Hepatocyte (in vitro differentiated cells): ENCODE measurements at regions not wholly inside any gene's neighbourhood (a gene's known extent, or its start where the extent isn't known, plus 50 kb on each side); places are given as distances from the start of the nearest gene placed in this dataset.

ENCODE experiments used
- DNase-seq: peaks from one replicate; pipeline ENCODE4 v3.0.0-alpha.2; 2016; ENCODE audit warnings: low spot score
- H2AFZ ChIP-seq: fragments of 200-600 bp; sonication (generic); 2 replicates; pipeline ENCODE4 v1.6.0; 2016; ENCODE audit warnings: antibody characterized with exemption, mild to moderate bottlenecking
- H3K27ac ChIP-seq: fragments of 200-600 bp; sonication (generic); 2 replicates; pipeline ENCODE4 v1.5.1; 2016; ENCODE audit warnings: mild to moderate bottlenecking
- H3K27me3 ChIP-seq: fragments of 200-600 bp; sonication (generic); 2 replicates; pipeline ENCODE4 v1.6.1; 2016
- H3K36me3 ChIP-seq: fragments of 200-600 bp; sonication (generic); replicated peaks from 2 replicates; pipeline ENCODE4 v1.5.1; 2016; ENCODE audit warnings: low read depth; ENCODE audit not compliant: insufficient read depth
- H3K4me1 ChIP-seq: fragments of 200-600 bp; sonication (generic); 2 replicates; pipeline ENCODE4 v1.5.1; 2016; ENCODE audit warnings: mild to moderate bottlenecking, moderate library complexity; ENCODE audit not compliant: insufficient read depth
- H3K4me2 ChIP-seq: fragments of 200-600 bp; sonication (generic); 2 replicates; pipeline ENCODE4 v1.6.0; 2016
- H3K4me3 ChIP-seq: fragments of 200-600 bp; sonication (generic); 2 replicates; pipeline ENCODE4 v1.5.1; 2016; ENCODE audit warnings: mild to moderate bottlenecking
- H3K79me2 ChIP-seq: fragments of 200-600 bp; sonication (generic); 2 replicates; pipeline ENCODE4 v1.6.0; 2017; ENCODE audit warnings: mild to moderate bottlenecking
- H3K9me2 ChIP-seq: fragments of 200-600 bp; sonication (generic); replicated peaks from 2 replicates; pipeline ENCODE4 v1.6.0; 2017; ENCODE audit warnings: mild to moderate bottlenecking; ENCODE audit not compliant: insufficient read depth
- H3K9me3 ChIP-seq: fragments of 200-600 bp; sonication (generic); 2 replicates; pipeline ENCODE4 v1.5.1; 2016; ENCODE audit warnings: low read depth, mild to moderate bottlenecking
- H4K20me1 ChIP-seq: fragments of 200-600 bp; sonication (generic); 2 replicates; pipeline ENCODE4 v1.6.0; 2016; ENCODE audit warnings: mild to moderate bottlenecking; ENCODE audit not compliant: insufficient read depth, poor library complexity, severe bottlenecking
- CTCF ChIP-seq: fragments of 200-600 bp; sonication (generic); IDR thresholded peaks from 2 replicates; pipeline ENCODE4 v1.5.1; 2016; ENCODE audit warnings: antibody characterized with exemption, mild to moderate bottlenecking; ENCODE audit not compliant: poor library complexity
- EZH2 ChIP-seq: fragments of 200-600 bp; sonication (generic); IDR thresholded peaks from 2 replicates; pipeline ENCODE4 v1.6.1; 2016; ENCODE audit warnings: antibody characterized with exemption, mild to moderate bottlenecking, borderline replicate concordance
- EZH2phosphoT487 ChIP-seq: fragments of 200-600 bp; sonication (generic); IDR thresholded peaks from one replicate; pipeline ENCODE4 v1.6.1; 2018; ENCODE audit warnings: antibody characterized with exemption, mild to moderate bottlenecking, low read depth, moderate library complexity; ENCODE audit not compliant: unreplicated experiment, severe bottlenecking
- WGBS: methylation state at CpG from one replicate; pipeline ENCODE4 v1.1.6; 2016; ENCODE audit warnings: low lambda C conversion rate; ENCODE audit errors: missing lambda C conversion rate; 5-methylcytosine and 5-hydroxymethylcytosine counted together

GRCh38 chr2:22795287-22795866 lies 589.6 kb upstream of the KLHL29 start:
- no peak overlapping the region for H3K4me2 ChIP-seq
- no peaks in the 10 kb centered on the region for H3K9me2 ChIP-seq
- H3K27ac ChIP-seq = no peak overlapping the region
- no peaks in the 10 kb centered on the region for H3K9me3 ChIP-seq
- no peak overlapping the region for H3K4me3 ChIP-seq
- H3K79me2 ChIP-seq = no peaks in the 10 kb centered on the region
- DNase-seq = no peak
- no peak overlapping the region for H2AFZ ChIP-seq
- 33% methylated on average over 3 of the region's 3 CpGs for WGBS
- no peaks in the 10 kb centered on the region for H3K27me3 ChIP-seq
- H3K36me3 ChIP-seq = no peaks in the 10 kb centered on the region
- H3K4me1 ChIP-seq = no peaks in the 10 kb centered on the region
- H4K20me1 ChIP-seq = no peaks in the 10 kb centered on the region
- TF ChIP-seq EZH2phosphoT487 = no peak
- TF ChIP-seq CTCF = no peak
- no peak for TF ChIP-seq EZH2

GRCh38 chr2:22798386-22798785 lies 586.6 kb upstream of the KLHL29 start:
- no peak overlapping the region for H3K4me2 ChIP-seq
- no peaks in the 10 kb centered on the region for H3K36me3 ChIP-seq
- no peaks in the 10 kb centered on the region for H3K79me2 ChIP-seq
- no peaks in the 10 kb centered on the region for H3K4me1 ChIP-seq
- no peak overlapping the region for H2AFZ ChIP-seq
- H3K9me2 ChIP-seq = no peaks in the 10 kb centered on the region
- H3K27me3 ChIP-seq = no peaks in the 10 kb centered on the region
- TF ChIP-seq CTCF (no peak), EZH2 (no peak), EZH2phosphoT487 (no peak)
- WGBS = 97% methylated on average over 1 of the region's 1 CpG
- H3K27ac ChIP-seq = no peak overlapping the region
- H4K20me1 ChIP-seq = no peaks in the 10 kb centered on the region
- DNase-seq = no peak
- no peak overlapping the region for H3K4me3 ChIP-seq
- no peaks in the 10 kb centered on the region for H3K9me3 ChIP-seq

GRCh38 chr2:22800412-22800811 lies 584.6 kb upstream of the KLHL29 start:
- no peaks in the 10 kb centered on the region for H3K79me2 ChIP-seq
- no peaks in the 10 kb centered on the region for H3K27me3 ChIP-seq
- no peak overlapping the region for H3K4me2 ChIP-seq
- no peak for TF ChIP-seq EZH2
- no peak for TF ChIP-seq CTCF
- no peak for TF ChIP-seq EZH2phosphoT487
- DNase-seq = no peak
- H3K4me1 ChIP-seq = no peaks in the 10 kb centered on the region
- no peaks in the 10 kb centered on the region for H4K20me1 ChIP-seq
- WGBS = 44% methylated on average over 1 of the region's 1 CpG
- no peak overlapping the region for H3K4me3 ChIP-seq
- H3K36me3 ChIP-seq = no peaks in the 10 kb centered on the region
- H2AFZ ChIP-seq = no peak overlapping the region
- no peaks in the 10 kb centered on the region for H3K9me3 ChIP-seq
- H3K27ac ChIP-seq = no peak overlapping the region
- no peaks in the 10 kb centered on the region for H3K9me2 ChIP-seq

GRCh38 chr2:22801071-22801470 lies 583.9 kb upstream of the KLHL29 start:
- Histone ChIP-seq H3K27me3 (no peaks in the 10 kb centered on the region), H2AFZ (no peak overlapping the region), H3K4me3 (no peak overlapping the region), H3K9me2 (no peaks in the 10 kb centered on the region), H3K4me2 (no peak overlapping the region), H3K4me1 (no peaks in the 10 kb centered on the region), H3K27ac (no peak overlapping the region), H4K20me1 (no peaks in the 10 kb centered on the region), H3K79me2 (no peaks in the 10 kb centered on the region), H3K9me3 (no peaks in the 10 kb centered on the region), H3K36me3 (no peaks in the 10 kb centered on the region)
- no peak for DNase-seq
- no peak for TF ChIP-seq EZH2phosphoT487
- no peak for TF ChIP-seq CTCF
- no peak for TF ChIP-seq EZH2
- WGBS = 63% methylated on average over 3 of the region's 3 CpGs
